GM10266 (cell line): ENCODE measurements at regions not wholly inside any gene's neighbourhood (a gene's known extent, or its start where the extent isn't known, plus 50 kb on each side); places are given as distances from the start of the nearest gene placed in this dataset.

Experiments
- DNase-seq: peaks from one replicate; pipeline ENCODE4 v3.0.0; 2012; ENCODE audit errors: extremely low spot score
- TF ChIP-seq, protein P1 (sequence below): IDR thresholded peaks from 2 replicates; pipeline ENCODE4 v1.5.1; 2012; ENCODE audit warnings: mild to moderate bottlenecking, low read depth; ENCODE audit not compliant: control insufficient read depth, insufficient read depth; ENCODE audit errors: missing control alignments

DNA sequence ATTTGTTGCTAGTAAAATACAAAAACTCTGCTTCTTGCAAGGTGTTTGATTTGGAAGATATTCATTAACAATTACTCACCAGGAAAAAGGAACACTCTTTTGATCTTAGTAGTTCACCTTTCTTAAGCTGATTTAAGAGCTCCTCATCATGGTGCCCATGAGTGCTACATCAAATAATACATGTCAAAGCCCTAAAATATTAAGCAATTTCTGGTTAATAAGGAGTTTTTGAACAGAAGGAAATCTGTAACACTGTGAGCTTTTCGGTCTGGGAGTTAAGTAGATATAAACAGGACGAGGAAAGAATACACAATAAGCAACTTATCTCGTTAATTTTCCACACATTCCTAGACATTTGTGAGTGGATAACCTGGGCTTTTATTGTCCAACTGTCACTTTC lies 83.9 kb upstream of the DCBLD2 start:
- TF ChIP-seq, protein P1, sequence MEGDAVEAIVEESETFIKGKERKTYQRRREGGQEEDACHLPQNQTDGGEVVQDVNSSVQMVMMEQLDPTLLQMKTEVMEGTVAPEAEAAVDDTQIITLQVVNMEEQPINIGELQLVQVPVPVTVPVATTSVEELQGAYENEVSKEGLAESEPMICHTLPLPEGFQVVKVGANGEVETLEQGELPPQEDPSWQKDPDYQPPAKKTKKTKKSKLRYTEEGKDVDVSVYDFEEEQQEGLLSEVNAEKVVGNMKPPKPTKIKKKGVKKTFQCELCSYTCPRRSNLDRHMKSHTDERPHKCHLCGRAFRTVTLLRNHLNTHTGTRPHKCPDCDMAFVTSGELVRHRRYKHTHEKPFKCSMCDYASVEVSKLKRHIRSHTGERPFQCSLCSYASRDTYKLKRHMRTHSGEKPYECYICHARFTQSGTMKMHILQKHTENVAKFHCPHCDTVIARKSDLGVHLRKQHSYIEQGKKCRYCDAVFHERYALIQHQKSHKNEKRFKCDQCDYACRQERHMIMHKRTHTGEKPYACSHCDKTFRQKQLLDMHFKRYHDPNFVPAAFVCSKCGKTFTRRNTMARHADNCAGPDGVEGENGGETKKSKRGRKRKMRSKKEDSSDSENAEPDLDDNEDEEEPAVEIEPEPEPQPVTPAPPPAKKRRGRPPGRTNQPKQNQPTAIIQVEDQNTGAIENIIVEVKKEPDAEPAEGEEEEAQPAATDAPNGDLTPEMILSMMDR, result no peak

DNA sequence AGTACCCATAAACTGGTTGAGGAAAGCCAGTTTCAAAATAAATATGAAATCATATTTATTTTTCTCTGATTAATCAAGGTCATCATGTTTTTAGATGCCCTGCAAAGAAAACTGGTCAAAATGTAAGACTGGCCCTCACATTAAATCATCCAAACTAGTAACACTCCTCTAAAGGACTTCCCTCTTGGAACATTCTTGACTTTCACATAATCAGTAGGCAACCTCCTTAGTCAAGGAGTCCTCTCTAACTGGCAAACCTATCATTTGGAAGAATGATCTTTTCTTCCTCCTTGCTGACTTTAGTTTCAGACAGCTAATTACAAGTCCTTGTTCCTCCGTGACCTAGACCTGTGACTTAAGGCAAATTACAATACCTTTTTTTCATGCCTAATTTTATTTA lies 82.5 kb upstream of the DCBLD2 start:
- DNase-seq, result no peak
- TF ChIP-seq, protein P1, result no peak

More for the DNA sequence above, 83.9 kb upstream of the DCBLD2 start:
- no peak for DNase-seq

DNA sequence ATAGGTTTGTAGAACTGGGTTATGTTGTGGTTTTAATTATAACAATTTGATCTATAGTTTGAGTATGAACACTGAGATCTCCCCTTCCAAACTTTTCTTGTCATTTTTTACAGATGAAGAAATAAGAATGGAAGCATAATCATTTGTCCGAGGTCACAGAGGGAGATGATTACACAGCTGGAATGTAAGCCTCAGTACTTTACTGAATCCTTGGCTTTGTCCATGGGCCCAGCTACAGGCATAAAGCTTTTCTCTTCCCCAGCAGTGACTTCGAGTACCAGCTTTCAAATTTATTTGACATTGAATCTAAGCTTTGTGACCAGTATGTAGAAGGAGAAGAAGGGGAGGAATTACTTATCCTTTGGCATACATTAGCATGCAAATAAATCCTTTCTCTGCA lies 80.9 kb upstream of the DCBLD2 start:
- TF ChIP-seq, protein P1, result no peak
- DNase-seq, result no peak

DNA sequence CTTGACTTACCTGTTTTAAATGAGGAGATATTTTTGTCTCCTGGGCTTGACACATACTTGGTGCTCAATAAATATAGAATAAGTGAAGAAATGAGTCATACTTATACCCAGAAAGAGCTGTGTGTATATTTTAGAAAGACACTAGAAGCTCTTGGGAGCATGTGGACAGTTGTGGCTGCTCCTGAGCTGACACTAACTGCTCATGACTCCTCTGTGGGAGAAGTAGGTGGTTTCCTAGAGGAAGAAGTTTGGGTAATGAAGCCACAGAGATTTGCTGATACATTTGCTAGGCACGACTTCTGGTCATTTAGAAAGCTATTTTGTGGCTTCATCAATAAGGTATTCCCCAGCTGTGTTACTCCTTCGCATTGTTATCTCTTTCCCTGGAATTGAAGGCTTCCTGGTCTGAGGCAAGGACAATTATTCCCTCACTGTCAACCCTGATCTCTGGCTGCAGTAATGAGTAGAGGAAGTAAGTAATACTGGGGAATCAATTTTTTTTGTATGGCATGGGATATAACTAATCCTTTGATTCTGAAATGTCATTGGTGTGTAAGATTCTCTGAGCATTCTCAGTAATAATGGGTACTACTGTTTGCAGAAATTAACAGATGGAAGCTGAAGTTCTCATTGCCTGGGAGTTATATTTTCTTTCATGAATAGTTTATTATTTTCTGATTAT lies 79.6 kb upstream of the DCBLD2 start:
- TF ChIP-seq, protein P1, result no peak
- peak; percentile 23 for DNase-seq

DNA sequence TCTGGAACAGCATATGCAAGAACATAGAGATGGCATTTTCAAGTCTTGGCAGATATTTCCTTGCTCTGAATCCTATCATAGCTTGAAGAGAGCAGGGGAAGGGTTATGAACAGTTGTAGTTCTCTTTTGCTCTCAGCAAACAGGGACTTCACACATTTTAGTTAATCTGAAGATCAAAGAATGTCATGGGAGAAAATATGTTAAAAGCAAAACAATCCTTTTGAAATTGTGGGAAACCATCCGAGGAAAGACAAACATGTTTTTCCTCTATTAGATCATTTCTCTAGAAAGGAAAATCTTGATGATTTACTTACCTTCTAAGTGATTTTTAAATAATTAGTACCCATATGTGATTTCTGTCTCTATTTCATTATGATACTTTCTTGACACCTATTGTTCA lies 77.8 kb upstream of the DCBLD2 start:
- TF ChIP-seq, protein P1, result no peak
- DNase-seq, result no peak

DNA sequence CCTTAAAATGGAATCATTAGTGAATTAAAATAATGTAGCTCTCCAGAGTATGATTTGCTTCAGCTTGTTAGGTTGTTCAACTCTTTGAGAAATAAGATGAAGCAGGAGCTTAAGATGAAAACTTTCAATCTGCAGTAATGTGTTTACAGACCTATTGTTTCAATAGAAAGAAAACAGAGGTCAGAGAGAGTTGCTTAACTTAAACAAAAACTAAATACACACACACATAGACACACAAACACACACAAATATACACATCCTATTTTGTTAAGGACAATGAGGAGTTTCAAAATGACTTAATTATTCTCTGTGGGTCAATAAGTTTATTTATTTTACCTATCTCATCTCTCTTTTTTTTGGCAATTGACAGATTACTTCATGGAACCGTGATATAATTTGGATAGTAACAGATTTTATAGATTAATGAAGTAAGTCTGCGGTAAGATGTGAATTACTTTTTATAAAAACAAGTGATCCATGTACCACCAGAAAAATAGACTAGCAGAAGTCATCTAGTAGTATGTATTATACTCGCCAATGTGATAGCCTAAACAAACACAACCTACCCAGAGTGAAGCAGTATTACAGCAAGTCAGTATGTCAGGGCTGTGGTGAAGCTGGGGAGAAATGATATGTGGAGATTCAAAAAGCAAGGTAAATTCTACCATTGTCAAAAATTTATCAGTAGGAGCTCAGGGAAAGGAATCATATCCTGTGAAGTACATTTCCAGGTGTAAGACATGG lies 76.7 kb upstream of the DCBLD2 start:
- TF ChIP-seq, protein P1, result no peak
- no peak for DNase-seq

DNA sequence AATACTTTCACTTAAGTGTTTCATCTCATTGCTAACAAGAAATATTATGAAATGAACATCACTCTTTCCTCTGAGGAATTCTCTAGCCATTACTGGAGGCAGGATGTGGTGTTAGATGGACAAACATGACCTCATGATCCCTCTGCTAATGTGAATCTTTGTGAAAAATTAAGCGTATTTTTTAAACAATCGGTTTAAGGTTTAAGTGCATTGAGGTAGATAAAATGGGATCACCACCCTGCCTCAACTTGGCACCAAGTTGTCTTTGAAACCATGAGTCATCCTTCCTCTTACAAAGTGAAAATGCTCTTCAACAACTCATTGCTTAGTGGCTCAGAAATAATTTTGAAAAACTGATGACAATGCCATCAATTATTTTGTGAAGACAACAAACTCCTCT lies 76.0 kb upstream of the DCBLD2 start:
- no peak for DNase-seq
- TF ChIP-seq, protein P1, result no peak
